ENCODE measurements at regions not wholly inside any gene's neighbourhood (a gene's known extent, or its start where the extent isn't known, plus 50 kb on each side); places are given as distances from the start of the nearest gene placed in this dataset.
A peak's percentile ranks its signal among the peaks of the same experiment; 100 is the strongest.

DNA sequence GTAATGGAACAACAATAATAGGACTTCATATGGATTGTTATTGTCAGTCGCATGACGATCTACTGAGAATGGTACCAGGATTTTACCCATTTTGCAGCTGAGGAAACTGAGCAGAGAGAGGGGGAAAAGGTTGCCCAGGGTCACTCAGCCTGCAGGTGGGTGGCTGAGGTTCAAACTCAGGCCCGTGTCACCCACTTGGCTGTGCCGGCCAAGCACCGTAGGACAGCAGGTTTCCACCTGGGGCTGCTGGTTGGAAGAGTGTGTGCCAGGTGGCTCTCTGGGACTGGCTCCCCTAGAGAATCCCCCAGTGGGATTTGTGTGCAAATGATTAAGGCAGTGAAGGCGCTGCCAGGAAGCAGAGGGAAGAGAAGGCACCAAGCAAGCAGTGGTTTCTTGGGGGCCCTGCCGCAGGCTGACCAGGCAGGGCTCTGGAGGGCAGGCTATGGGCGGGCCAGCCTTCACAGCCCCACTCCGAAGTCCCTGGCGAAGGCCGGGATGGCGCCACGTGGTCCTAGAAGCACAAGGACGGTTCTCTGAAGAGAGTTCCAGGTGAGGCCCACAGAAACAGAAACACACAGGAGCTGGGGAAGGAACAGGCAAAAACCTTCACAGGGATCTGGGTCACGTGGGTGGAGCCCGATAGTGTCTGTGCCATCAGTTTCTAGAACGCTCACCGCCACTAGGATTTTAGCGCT, 163.5 kb downstream of the IRF8 start:
- no peak for DNase-seq

DNA sequence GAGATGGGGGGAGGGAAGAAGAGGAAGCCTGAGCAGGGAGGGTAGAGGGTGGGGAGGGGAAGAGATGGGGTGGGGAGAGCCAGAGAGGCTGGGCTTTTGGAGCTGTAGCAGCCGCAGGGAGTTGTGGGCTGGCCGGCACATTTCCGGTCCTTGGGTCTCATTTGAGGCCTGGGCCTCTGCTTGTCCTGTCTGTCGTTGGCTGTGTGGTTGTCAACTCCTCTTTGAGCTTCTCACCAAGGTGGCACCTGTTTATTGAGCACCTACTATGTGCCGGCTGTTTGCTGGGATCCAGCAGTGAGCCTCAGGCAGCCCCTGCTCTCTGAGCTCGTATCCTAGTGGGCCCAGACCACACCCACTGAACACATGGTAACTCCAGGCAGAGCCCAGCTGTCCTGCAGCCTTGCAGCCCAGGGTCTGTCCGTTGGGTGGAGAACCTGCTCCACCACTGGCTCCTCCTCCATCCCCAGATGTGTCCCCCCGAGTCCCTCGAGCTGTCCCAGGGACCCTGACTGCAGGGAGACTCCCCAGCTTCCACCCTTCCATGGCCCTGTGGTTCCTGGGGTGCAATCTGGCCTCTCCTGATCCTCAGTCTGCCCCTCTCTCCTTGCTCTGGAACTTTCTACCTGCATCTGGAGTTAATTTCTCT, 164.9 kb downstream of the IRF8 start:
- DNase-seq, result no peak

DNA sequence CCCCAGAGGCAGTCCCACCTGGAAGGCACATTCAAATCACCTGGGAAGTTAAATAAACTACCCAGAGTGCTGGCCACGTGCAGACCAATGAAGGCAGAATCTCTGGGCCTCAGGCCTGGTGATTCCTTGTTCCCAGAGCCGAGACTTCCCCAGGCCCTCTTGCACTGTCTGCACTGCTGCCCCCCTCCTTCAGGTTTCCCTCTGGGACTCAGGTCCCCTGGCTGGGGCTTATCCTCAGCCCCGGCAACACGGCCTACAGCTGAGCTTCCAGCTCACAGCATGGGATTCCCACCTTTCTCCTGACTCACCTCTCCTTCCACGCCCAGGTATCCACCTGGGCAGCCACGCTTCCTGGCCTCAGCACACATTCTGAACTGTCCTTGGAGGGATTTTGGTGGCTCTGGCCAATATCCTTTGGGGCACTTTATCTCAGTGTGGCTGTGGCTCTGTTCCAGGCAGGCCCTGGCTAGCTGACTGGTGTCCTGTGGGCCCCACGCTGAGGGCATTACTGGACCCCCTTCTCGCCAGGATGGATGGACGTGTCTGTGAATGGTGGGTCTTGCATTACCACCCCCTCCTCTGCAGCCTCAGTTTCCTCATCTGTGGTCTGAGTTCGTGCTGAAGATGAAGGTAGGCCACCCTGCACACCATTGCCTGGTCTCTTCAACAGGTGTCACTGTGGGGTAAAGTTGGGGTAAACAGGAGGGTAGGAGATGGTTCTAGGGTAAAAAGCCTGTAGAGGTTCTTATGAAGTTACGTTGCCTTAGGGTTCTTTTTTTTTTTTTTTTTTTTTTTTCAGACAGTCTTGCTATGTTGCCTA, 165.7 kb downstream of the IRF8 start:
- no peak for DNase-seq

DNA sequence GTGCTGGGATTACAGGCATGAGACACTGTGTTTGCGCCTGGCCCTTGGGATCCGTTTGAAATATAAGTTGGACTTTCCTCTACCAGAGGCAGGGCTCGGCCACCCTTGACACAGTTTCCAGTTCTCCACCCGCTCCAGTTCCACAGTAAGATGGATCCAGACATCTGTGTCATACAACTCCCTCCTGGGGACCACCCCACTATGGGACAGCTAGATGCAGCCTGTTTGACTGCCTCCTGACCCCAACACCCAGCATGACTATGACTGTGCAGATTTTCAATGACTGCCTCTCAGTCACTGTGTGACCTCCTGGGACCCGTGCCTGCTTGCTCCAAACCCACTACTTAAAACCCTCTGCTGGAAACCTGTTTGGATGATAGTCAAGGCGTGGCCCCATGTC, 166.7 kb downstream of the IRF8 start:
- DNase-seq, result no peak

DNA sequence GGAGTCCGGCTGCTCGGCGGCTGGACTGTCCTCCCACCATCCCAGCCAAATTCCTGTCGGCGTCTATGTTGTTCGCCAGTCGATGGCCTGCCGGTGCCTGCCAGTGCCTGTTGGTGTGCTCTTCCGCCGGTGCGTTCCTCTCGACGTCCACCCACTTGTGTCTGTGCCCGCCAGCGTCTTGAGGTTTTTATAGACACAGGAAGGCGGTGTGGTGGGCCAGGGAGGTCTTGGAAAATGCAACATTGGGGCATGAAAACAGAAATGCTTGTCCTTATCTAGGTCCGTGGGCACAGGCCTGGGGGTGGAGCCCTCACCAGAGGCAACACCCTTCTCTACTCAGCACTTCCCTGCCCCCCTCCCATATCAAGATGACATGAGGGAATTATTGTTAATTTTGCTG, 167.8 kb downstream of the IRF8 start:
- no peak for DNase-seq

DNA sequence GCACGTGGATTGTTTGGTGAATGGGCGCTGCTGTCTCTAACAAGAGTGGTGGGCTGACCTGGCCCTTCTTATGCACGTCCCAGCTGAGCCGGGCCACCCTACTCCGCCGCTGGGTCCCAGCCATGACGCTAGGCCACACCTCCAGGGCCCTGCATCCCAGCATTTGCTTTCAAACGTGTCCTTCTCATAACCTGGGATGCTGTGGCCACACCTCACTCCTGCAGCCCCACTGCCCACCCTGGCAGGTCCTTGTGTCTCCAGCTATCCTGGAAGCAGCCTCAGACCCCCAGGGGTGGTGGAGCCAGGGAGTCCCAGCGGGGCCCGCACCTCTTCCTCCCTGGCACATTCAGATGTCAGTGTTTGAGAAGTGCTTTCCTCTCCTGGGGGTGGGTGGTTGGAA, 168.6 kb downstream of the IRF8 start:
- DNase-seq, result no peak

DNA sequence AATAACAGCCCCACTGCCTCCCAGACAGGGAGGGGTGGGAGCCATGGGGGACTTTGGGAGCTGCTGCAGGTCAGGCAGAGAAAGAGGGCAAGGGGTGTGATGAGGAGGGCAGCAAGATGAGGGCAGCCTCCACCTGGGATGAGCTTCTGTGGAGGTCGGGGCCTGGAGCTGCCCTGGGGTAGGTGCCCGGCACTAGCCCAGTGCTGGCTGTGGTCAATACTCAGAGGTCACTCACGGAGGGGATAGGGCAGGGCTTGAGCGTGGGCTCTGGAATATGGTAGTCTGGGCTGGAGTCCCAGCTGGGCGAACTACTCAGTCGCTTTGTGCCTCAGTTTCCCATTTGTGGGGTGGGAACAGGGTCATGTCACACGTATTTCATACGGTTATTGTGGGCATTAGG, 169.0 kb downstream of the IRF8 start:
- DNase-seq, result no peak

DNA sequence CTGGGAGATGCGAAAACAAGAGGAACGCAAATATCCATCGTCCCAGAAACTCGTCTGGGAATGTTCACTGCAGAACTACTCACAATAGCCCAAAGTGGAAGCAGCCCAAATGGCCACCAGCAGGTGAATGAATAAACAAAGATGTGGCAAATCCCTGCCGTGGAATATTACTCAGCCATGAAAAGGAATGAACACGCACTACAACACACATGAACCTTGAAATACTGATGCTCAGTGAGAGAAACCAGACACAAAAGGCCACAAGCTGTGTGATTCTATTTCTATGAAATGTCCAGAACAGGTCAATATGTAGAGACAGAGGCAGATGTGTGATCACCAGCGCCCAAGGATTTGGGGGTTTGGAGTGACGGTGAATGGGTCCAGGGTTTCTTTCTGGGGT, 169.8 kb downstream of the IRF8 start:
- no peak for DNase-seq

DNA sequence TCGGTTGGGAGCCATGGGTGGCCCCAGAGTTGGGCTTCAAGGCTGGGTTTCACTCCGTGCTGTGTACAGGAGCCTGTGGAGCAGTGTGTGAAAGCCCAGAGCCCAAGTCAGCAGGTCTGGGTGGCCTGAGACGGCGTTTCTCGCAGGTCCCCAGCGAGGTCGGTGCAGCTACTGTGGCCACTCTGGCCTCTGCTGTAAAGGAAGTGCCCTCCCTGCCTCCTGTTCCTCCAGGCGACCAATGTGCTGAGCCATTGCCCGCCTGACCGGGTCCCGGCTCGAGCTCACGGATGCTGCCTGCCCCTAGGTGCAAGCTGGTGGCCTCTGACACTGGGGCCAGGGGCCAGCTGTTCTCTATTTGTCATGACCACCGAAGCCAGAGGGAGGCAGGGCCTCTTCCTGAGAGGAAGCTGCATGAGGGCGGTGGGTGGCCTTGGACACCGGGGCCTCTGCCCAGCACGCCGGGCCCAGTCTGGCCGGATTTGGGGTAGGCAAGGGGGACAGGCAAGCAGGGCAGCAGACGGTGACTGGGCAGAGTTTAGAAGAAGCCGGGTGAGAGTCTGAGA, 170.9 kb downstream of the IRF8 start:
- DNase-seq, result no peak

DNA sequence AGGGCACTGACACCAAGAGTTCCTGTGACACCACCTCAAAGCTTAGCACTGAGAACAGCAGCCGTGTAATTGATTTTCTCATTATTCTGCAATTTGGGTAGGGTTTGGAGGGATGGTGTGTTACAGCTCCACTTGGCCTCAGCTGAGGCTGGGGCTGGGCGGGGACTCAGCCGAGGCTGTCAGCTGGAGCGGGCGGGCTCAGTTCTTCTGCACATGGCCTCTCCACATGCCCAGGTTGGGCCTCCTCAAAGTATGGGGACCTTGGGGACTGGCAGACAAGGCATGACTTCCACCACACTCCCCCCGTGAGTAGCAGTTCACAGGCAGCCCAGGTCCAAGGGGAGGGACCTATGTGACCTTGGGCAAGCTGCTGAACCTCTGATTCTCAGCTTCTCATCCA, 171.5 kb downstream of the IRF8 start:
- no peak for DNase-seq

DNA sequence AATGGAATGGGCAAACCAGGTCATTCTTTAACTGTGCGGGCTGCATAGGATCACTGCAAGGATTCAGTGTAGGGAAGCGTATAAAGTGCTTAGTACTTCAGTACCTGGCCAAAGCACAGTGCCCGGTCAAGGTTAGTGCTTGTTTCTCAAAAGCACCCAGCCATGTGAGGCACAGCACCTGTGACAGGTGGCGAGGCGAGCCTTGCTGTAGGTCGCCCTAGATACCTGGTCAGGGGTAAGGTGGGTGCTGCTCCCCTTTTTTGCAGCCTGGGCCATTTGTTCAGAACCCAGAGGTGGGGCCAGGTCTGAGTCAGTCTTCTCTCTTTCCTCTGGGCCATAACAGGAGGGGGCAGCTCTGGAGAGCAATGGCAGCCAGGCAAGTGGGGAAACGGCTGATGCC, 172.0 kb downstream of the IRF8 start:
- no peak for DNase-seq

DNA sequence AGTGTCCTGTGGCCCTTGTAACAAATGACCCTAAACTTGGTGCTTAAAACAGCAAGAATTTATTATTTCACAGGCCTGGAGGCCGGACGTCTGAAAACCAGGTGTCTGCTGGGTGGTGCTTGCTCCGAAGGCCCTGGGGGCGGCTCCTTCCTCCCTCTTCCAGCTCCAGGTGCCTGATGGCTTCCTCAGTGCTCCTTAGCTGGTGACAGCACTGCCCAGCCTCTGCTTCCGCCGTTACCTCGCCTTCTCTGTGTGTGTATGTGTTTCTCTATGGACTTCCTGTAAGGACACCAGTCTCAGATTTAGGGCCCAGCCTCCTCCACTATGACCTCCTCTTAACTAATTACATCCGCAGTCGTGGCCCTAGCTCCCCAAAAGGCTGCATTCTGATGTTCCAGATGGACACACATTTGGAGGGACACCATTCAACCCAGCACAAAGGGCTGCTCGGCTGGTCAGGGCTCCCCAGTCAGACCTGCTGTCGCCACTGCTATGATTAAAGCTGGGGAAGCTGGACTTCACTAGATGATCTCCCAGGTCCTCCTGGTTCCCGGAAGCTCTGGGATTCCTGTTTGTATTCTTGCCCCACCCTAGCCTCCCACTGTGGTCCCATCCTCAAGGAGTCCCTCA, 172.8 kb downstream of the IRF8 start:
- DNase-seq, result no peak

DNA sequence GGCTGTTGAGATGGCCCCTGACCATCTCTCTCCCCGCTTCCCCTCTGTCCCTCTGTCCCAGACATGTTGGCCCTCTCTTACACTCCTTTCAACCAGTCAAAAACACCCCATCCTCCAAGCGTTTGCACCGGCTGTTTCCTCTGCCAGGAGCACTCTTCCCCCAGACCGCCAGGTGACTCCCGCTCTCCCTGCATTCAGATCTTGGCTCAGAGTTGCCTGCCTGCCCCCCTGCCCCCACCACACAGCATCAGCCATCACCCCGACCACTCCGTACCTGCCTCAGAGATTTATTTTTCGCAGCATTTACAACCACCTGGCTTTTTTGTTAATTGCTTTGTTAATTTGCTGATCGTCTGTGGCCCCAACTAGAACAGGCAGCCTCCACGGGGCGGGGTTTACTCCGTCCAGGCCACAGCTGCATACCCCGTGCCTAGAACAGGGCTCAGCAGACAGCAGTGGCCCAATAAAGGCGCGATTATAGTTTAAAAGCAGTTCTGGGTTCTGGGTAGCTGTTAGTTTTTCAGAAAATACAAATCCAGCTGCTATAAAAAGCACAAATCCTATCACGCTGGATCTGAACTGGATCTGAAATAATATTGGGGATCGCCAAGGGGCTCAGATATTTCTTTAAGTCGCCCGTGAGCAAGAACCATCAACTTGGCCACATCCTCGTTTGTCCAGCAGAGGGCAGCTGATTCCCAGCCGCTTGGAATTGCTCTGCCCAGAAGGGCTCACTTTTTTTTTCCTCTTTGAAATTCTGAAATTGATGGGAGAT, 173.6 kb downstream of the IRF8 start:
- peak; percentile 28 for DNase-seq

DNA sequence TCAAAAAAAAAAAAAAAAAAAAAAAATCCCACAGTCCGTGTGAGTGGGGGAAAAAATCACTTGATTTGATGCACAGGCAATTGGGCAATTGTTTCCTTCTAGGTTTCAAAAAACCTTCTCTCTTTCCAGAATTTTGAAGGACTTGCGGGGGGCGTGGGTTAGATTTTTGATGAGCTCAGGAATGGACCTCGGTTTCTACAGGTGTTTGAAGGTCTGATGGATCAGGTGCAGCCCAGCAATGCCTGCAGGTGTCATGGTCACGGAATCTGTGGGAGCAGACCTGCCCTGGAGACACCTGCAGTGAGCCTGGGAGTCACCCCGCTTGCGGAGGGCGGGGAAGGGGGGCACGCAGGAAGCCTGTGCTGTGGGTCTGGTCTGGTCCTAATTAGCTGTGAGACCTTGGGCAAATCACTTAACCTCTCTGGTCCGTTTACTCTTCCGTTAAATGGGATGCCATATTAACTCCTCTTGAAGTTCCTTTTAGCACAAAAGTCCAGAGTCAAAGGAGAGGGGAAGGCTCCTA, 174.2 kb downstream of the IRF8 start:
- no peak for DNase-seq

DNA sequence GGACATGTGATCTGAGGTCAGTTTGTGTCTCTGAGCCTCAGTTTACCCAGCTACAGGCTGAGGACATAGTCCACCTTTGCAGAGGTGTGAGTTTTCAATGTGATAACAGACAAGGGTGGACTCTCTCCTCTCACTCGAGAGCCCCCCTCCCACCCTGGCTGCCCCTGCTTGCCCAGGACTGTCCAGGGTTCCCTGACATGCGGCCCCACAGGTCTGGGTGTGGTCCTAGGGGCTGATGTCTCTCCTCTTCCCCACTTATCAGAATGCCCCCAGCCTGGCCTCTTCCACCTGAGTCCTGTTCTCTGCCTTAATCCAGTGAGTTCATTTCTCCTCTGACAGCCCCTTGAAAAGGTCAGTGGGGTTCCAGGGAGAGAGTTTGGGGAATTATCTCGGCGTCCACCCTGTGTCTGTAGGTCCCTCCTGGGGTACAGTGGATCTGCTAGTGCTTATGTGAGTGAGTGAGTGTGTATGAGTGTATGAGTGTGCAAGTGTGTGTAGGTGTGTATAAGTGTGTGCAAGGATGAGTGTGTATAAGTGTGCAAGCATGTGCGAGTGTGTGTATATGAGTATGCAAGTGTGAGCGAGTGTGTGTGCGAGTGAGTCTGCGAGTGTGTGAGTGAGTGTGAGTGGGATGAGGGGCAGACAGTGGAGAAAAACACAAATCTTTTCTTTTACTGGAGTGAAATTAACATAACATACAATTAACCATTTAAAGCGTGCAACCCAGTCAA, 175.0 kb downstream of the IRF8 start:
- DNase-seq, result no peak

DNA sequence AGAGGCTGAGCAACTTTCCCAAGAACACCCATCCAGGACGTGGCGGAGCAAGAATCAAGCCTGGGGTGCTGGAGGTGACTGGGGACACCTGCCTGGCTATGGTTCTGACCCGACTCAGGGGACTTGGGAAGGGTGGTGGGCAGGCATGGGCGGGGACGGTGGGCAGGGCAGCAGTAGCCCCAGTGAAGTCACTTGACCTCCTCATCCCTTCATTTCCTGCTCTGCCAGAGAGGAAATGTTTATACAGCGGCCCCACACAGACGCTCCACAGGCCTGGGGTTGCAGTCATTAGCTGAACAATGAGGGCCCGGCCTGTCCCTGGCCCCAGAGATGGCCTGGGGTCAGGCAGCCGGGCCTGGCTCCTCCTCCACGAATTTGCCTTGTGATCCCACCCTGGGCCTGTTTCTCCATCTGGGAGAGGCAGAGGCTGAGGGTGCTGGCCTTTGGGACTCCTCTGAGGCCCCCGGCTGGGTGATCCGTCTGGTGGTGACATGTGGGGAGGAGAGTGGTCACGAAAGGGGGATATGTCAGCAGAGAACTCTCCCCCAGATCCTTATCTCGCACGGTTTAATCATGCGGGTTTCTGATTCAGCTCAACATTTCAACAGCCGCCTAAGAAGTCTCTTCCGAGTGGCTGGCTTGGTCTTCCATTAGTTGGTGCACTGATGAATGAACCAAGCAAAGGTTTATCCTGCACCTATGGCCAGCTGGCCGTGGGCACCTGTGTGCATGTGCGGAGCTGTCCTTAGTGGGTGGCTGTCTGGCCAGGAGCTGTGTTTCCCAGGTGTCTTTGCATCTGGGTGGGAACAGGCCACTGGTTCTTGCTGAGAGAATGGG, 175.9 kb downstream of the IRF8 start:
- no peak for DNase-seq

DNA sequence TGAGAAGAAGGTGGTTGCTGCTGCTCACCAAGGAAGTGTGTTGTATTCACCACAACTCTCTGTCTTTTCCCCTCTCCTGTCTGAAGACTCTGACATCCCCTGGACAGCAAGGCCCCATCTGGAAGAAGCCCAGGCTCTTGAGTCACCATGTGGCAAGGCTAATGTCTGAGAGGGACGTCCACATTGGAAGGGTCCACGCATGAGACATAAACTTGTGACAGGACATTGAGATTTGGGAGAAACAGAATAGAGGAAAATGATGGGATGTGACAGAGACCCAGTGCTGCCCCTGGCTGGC, 176.5 kb downstream of the IRF8 start:
- no peak for DNase-seq

DNA sequence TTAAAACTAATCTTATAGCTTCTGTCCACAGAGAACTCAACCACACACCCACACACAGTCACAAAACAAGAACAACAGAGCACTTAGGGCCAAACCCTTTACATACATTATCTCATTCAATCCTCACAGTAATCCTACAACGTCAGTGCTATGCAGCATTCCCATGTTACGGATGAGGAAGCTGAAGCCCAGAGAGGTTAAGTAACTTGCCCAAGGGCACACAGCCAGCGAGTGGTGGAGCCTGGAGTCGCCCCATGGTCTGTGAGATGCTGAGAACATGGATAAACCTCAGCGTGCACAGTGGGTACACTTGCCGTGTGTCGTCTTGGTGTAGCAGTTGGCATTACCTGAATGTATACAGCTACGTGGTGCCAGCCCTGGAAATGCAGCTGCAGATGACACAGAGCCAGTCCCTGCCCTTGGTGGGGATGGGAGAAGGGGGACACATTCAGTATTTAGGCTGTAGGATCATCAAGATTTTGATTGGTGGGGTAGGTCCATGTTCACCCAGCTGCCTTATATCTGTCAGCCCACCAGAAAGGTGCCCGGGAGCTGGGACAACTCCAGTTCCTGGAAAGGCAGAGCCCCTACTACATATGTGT, 177.0 kb downstream of the IRF8 start:
- no peak for DNase-seq

DNA sequence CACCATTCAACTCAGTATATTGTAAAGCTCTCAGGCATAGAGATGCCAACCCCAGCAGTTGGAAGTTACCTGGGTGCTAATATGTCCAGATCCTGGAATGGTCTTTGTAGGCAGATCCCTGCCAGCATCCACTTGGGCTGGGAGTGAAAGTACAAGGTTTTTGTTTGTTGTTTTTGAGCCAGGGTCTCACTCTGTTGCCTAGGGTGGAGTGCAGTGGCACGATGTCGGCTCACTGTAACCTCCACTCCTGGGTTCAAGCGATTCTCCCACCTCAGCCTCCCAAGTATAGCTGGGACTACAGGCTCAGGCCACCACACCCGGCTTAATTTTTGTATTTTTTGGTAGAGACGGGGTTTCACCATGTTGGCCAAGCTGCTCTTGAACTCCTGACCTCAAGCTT, 177.6 kb downstream of the IRF8 start:
- no peak for DNase-seq

DNA sequence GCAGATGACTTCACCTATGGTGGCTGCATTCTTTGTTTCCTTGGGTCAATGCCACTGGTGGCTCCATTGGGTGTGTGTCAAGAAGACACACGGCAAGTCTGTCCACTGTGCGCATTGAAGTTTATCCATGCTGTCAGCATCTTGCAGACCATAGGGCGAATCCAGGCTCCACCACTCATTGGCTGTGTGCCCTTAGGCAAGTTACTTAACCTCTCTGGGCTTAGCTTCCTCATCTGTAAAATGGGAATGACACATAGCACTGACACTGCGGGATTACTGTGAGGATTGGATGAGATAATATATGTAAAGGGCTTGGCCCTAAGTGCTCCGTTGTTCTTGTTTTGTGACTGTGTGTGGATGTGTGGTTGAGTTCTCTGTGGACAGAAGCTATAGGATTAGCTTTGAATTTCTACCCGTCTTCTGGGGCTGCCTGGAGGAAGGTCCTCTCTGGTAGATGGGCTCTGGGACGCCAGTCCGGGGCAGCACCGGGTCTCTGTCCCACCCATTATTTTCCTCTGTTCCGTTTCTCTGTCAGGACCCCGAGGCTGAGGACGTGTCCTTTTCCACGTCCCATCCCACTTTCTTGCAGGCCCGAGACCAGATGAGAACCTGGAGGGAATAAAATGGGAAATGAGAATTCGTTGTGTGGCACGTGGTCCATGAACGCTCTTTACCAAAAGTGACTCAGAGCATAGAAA, 178.4 kb downstream of the IRF8 start:
- DNase-seq, result no peak

Data from activated CD8-positive, alpha-beta memory T cell treated with anti-CD3 and anti-CD28 coated beads, Interleukin-2, amount 50 U/mL, for 4 hours (primary cell).